ENCODE measurements at regions not wholly inside any gene's neighbourhood (a gene's known extent, or its start where the extent isn't known, plus 50 kb on each side); places are given as distances from the start of the nearest gene placed in this dataset.

DNA sequence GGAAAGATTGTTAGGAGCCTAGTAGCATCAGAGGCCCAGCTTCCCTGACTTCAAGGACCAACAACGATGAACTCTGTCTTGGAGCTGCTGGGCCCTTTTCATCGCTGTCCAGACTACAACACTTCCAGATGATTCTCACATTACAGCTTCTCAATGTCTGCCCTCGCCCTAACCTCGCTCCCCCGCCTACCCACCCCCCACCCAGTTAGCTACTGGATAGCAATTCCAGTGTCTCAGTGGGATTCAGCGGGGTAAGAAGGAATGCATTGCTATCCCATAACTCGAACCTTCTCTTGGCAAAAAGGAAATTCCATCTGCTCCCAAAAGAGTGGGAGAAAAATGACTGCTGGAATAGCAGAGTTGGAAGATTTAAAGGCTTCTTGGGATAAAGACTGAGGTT, 65.0 kb downstream of the RPL37A start:
- TF ChIP-seq MAX (IDR thresholded peaks at IDR 0.05) (no peak), CREB1 (IDR thresholded peaks at IDR 0.05; ENCODE audit: low read depth) (no peak), NFIC (IDR thresholded peaks at IDR 0.05) (no peak), CEBPB (IDR thresholded peaks at IDR 0.05) (no peak), EP300 (IDR thresholded peaks at IDR 0.05; ENCODE audit: borderline replicate concordance) (no peak), ZBTB7A (IDR thresholded peaks at IDR 0.05; ENCODE audit: low read depth) (no peak), RAD21 (IDR thresholded peaks at IDR 0.05; ENCODE audit: low read depth) (no peak), EGR1 (IDR thresholded peaks at IDR 0.05) (no peak), YY1 (IDR thresholded peaks at IDR 0.05; ENCODE audit: low read depth) (no peak), TEAD4 (IDR thresholded peaks at IDR 0.05) (no peak), TAF1 (IDR thresholded peaks at IDR 0.05; ENCODE audit: low read depth) (no peak), USF1 (IDR thresholded peaks at IDR 0.05) (no peak), FOXM1 (IDR thresholded peaks at IDR 0.05; ENCODE audit: borderline replicate concordance, low read depth) (no peak)
- TF ChIP-seq, protein P1, sequence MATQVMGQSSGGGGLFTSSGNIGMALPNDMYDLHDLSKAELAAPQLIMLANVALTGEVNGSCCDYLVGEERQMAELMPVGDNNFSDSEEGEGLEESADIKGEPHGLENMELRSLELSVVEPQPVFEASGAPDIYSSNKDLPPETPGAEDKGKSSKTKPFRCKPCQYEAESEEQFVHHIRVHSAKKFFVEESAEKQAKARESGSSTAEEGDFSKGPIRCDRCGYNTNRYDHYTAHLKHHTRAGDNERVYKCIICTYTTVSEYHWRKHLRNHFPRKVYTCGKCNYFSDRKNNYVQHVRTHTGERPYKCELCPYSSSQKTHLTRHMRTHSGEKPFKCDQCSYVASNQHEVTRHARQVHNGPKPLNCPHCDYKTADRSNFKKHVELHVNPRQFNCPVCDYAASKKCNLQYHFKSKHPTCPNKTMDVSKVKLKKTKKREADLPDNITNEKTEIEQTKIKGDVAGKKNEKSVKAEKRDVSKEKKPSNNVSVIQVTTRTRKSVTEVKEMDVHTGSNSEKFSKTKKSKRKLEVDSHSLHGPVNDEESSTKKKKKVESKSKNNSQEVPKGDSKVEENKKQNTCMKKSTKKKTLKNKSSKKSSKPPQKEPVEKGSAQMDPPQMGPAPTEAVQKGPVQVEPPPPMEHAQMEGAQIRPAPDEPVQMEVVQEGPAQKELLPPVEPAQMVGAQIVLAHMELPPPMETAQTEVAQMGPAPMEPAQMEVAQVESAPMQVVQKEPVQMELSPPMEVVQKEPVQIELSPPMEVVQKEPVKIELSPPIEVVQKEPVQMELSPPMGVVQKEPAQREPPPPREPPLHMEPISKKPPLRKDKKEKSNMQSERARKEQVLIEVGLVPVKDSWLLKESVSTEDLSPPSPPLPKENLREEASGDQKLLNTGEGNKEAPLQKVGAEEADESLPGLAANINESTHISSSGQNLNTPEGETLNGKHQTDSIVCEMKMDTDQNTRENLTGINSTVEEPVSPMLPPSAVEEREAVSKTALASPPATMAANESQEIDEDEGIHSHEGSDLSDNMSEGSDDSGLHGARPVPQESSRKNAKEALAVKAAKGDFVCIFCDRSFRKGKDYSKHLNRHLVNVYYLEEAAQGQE (IDR thresholded peaks at IDR 0.05; ENCODE audit: low read depth): no peak
